ENCODE measurements at regions not wholly inside any gene's neighbourhood (a gene's known extent, or its start where the extent isn't known, plus 50 kb on each side); places are given as distances from the start of the nearest gene placed in this dataset.

GRCh38 chr4:63814171-63814964 is 594.9 kb downstream of the TECRL start:
- DNase-seq (ENCODE audit: low read depth): no peak

- no peak for DNase-seq (ENCODE audit: low read depth)
Measured at GRCh38 chr4:63799166-63799565, 610.1 kb downstream of the TECRL start.

- no peak for DNase-seq (ENCODE audit: low read depth)
Measured at GRCh38 chr4:63795301-63795700, 613.9 kb downstream of the TECRL start.

GRCh38 chr4:63790377-63790776 is 618.9 kb downstream of the TECRL start:
- no peak for DNase-seq (ENCODE audit: low read depth)

- DNase-seq (ENCODE audit: low read depth): peak; percentile 54
Measured at GRCh38 chr4:63788271-63788670, 621.0 kb downstream of the TECRL start.

GRCh38 chr4:63787326-63787725 is 621.9 kb downstream of the TECRL start:
- peak; percentile 10 for DNase-seq (ENCODE audit: low read depth)

GRCh38 chr4:63786171-63786570 is 623.1 kb downstream of the TECRL start:
- DNase-seq (ENCODE audit: low read depth): no peak

GRCh38 chr4:63784822-63785221 is 624.4 kb downstream of the TECRL start:
- DNase-seq (ENCODE audit: low read depth): no peak

- DNase-seq (ENCODE audit: low read depth): no peak
Measured at GRCh38 chr4:63777601-63778000, 631.6 kb downstream of the TECRL start.

- no peak for DNase-seq (ENCODE audit: low read depth)
Measured at GRCh38 chr4:63764400-63764799, 644.9 kb downstream of the TECRL start.

GRCh38 chr4:63757929-63758328 is 651.3 kb downstream of the TECRL start:
- no peak for DNase-seq (ENCODE audit: low read depth)

- no peak for DNase-seq (ENCODE audit: low read depth)
Measured at GRCh38 chr4:63742882-63743281, 666.4 kb downstream of the TECRL start.

- DNase-seq (ENCODE audit: low read depth): no peak
Measured at GRCh38 chr4:63729519-63729918, 679.7 kb downstream of the TECRL start.

- DNase-seq (ENCODE audit: low read depth): peak; percentile 6
Measured at GRCh38 chr4:63728480-63729177, 680.6 kb downstream of the TECRL start.

- peak; percentile 51 for DNase-seq (ENCODE audit: low read depth)
Measured at GRCh38 chr4:63717384-63717783, 691.9 kb downstream of the TECRL start.

- no peak for DNase-seq (ENCODE audit: low read depth)
Measured at GRCh38 chr4:63708661-63709060, 700.6 kb downstream of the TECRL start.

GRCh38 chr4:63700569-63700968 is 708.7 kb downstream of the TECRL start:
- no peak for DNase-seq (ENCODE audit: low read depth)

GRCh38 chr4:63693321-63693720 is 715.9 kb downstream of the TECRL start:
- DNase-seq (ENCODE audit: low read depth): peak; percentile 10

GRCh38 chr4:63678358-63678931 is 730.8 kb downstream of the TECRL start:
- DNase-seq (ENCODE audit: low read depth): no peak

GRCh38 chr4:63670735-63671134 is 738.5 kb downstream of the TECRL start:
- DNase-seq (ENCODE audit: low read depth): no peak

- DNase-seq (ENCODE audit: low read depth): peak; percentile 9
Measured at GRCh38 chr4:63663870-63664269, 745.4 kb downstream of the TECRL start.

GRCh38 chr4:63644396-63644795 is 764.9 kb downstream of the TECRL start:
- DNase-seq (ENCODE audit: low read depth): no peak

GRCh38 chr4:63637270-63637669 is 772.0 kb downstream of the TECRL start:
- peak; percentile 14 for DNase-seq (ENCODE audit: low read depth)

Data from ELR (cell line).